ENCODE measurements at regions not wholly inside any gene's neighbourhood (a gene's known extent, or its start where the extent isn't known, plus 50 kb on each side); places are given as distances from the start of the nearest gene placed in this dataset.
"Not testable (repeated sequence)": the region's sequence is repeated elsewhere in the genome, so short reads cannot be mapped to it uniquely, and the experiment has no call there.

DNA sequence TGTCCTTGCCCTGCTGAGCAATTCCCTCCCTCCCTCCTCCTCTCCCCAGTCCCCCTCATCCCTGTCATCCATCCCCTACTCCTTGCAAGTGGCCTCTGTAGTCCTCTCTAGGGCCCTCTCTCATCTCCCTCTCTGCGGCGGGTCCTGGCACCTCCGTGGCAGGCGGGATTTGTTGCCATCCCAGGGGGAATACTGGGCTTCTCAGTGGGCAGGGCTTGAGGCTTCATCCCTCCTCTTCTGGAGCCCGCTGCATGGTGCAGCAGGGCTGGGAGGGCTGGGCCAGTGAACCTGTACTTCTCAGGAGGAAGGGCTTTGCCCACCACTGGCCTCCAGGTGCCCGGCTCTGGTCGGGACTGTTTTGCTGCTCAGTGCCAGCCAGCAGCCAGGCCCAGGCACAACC lies 216.2 kb downstream of the TFCP2L1 start:
- H3K9me3 ChIP-seq, result no peaks in the 10 kb centered on the region
- no peak overlapping the region for H3K27ac ChIP-seq
- H3K4me1 ChIP-seq, result no peaks in the 10 kb centered on the region
- no peaks in the 10 kb centered on the region for H3K27me3 ChIP-seq
- no peak for DNase-seq
- no peak overlapping the region for H3K4me3 ChIP-seq
- TF ChIP-seq CTCF (IDR thresholded peaks at IDR 0.05) (no peak), POLR2A (IDR thresholded peaks at IDR 0.05) (no peak)
- no peaks in the 10 kb centered on the region for H3K36me3 ChIP-seq

DNA sequence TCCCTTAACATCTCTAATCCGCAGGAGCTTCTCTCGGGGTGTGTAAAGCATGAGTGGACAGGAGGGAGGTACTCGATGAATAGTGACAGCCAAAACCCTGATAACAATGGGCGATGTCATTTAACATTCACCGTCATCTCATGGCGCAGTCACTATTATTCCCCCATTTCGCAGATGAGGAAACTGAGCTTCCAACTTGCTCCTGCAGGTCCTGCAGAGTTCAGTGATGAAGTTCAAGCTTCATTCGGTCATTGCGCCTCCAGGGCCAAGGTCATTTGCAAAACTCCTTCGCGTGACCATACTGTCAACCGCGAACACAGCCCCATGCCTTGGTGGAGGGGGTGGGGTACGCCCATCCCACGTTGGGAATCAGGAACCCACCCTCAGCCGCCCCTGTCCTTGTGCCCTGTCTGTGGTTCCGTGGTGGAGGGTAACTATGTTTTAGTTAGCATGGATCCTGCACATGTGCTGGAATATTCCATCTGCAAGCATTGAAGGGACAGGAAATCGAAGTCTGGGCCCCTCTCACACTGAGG lies 215.5 kb downstream of the TFCP2L1 start:
- no peak for TF ChIP-seq POLR2A (IDR thresholded peaks at IDR 0.05)
- TF ChIP-seq CTCF (IDR thresholded peaks at IDR 0.05), result no peak
- DNase-seq, result no peak
- H3K27ac ChIP-seq, result no peak overlapping the region
- H3K36me3 ChIP-seq, result no peaks in the 10 kb centered on the region
- no peaks in the 10 kb centered on the region for H3K27me3 ChIP-seq
- H3K9me3 ChIP-seq, result no peaks in the 10 kb centered on the region
- no peaks in the 10 kb centered on the region for H3K4me1 ChIP-seq
- H3K4me3 ChIP-seq, result no peak overlapping the region

DNA sequence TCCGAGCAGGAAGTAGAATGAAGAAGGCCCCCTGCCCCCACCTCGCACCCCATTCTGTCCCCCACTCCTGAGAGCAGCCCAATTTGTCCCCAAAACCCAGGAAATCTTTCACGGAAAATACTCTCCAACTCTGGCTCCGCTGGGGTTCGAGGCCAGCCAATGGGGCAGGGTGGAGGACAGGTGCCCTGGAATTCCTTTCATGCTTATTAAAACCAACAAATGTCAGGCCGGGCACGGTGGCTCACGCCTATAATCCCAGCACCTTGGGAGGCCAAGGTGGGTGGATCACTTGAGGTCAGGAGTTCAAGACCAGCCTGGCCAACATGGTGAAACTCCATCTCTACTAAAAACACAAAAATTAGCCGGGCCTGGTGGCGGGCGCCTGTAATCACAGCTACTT lies 214.9 kb downstream of the TFCP2L1 start:
- H3K36me3 ChIP-seq, H3K9me3 ChIP-seq, H3K4me3 ChIP-seq, H3K27me3 ChIP-seq, DNase-seq, H3K27ac ChIP-seq, H3K4me1 ChIP-seq: not testable (repeated sequence)

GRCh38 chr2:121071034-121071504 lies 213.9 kb downstream of the TFCP2L1 start:
- H3K4me3 ChIP-seq, result no peak overlapping the region
- peaks cover 0 to 1% of the 10 kb centered on the region in 2 donors for H3K27me3 ChIP-seq
- TF ChIP-seq POLR2A (IDR thresholded peaks at IDR 0.05), result no peak
- TF ChIP-seq CTCF (IDR thresholded peaks at IDR 0.05), result peak; percentile 15 to 78 (median 68)
- H3K36me3 ChIP-seq, result no peaks in the 10 kb centered on the region
- no peak overlapping the region for H3K27ac ChIP-seq
- H3K4me1 ChIP-seq, result peaks cover 0 to 4% (median 0%) of the 10 kb centered on the region in 4 donors
- DNase-seq, result peak; percentile 22 to 81 (median 72)
- no peaks in the 10 kb centered on the region for H3K9me3 ChIP-seq

- TF ChIP-seq CTCF (IDR thresholded peaks at IDR 0.05) (no peak), POLR2A (IDR thresholded peaks at IDR 0.05) (no peak)
- no peak overlapping the region for H3K4me3 ChIP-seq
- H3K27me3 ChIP-seq, result peaks cover 0 to 7% of the 10 kb centered on the region in 2 donors
- H3K36me3 ChIP-seq, result no peaks in the 10 kb centered on the region
- no peak overlapping the region for H3K27ac ChIP-seq
- DNase-seq, result no peak
- H3K4me1 ChIP-seq, result peaks cover 0 to 4% (median 0%) of the 10 kb centered on the region in 4 donors
- H3K9me3 ChIP-seq, result no peaks in the 10 kb centered on the region
These were observed 212.2 kb downstream of the TFCP2L1 start for GRCh38 chr2:121072784-121073183.

GRCh38 chr2:121073320-121074210 lies 211.4 kb downstream of the TFCP2L1 start:
- TF ChIP-seq POLR2A (IDR thresholded peaks at IDR 0.05) (no peak), CTCF (IDR thresholded peaks at IDR 0.05) (no peak)
- no peaks in the 10 kb centered on the region for H3K36me3 ChIP-seq
- peaks cover 0 to 7% of the 10 kb centered on the region in 2 donors for H3K27me3 ChIP-seq
- H3K4me1 ChIP-seq, result peaks cover 0 to 4% (median 0%) of the 10 kb centered on the region in 4 donors
- no peak overlapping the region for H3K4me3 ChIP-seq
- H3K9me3 ChIP-seq, result no peaks in the 10 kb centered on the region
- H3K27ac ChIP-seq, result no peak overlapping the region
- no peak for DNase-seq
